AG04450 (cell line): ENCODE measurements at regions not wholly inside any gene's neighbourhood (a gene's known extent, or its start where the extent isn't known, plus 50 kb on each side); places are given as distances from the start of the nearest gene placed in this dataset.
"Not testable (repeated sequence)": the region's sequence is repeated elsewhere in the genome, so short reads cannot be mapped to it uniquely, and the experiment has no call there.

ENCODE experiments used
- CTCF ChIA-PET: fragments of 300-600, 350-600 bp; formaldehyde crosslinking; extraction: SDS; loops from one replicate; lab custom pipeline; 2022; ENCODE audit warnings: antibody characterized with exemption, inconsistent platforms; lab: Charles Lee
- POLR2A ChIA-PET: fragments of 350-600 bp; formaldehyde crosslinking; extraction: SDS; loops from one replicate; lab custom pipeline; 2021; ENCODE audit warnings: antibody characterized with exemption, inconsistent platforms; lab: Yijun Ruan, JAX
- DNase-seq: peaks from one replicate; pipeline ENCODE4 v3.0.0-alpha.2; 2011; ENCODE audit warnings: low read depth, low spot score
- H3K27ac ChIP-seq: one replicate; pipeline ENCODE4 v1.5.1; 2012; ENCODE audit warnings: low read depth, low read length, control low read depth
- H3K27me3 ChIP-seq: one replicate; pipeline ENCODE4 v1.6.0; 2012; ENCODE audit warnings: low read length; ENCODE audit not compliant: control insufficient read depth, insufficient read depth
- H3K4me3 ChIP-seq: 2 replicates; pipeline ENCODE4 v1.5.1; 2011; ENCODE audit warnings: mild to moderate bottlenecking, low read depth, low read length, control low read depth
- H3K9me3 ChIP-seq: 2 replicates; pipeline ENCODE4 v1.5.1; 2012; ENCODE audit warnings: low read length; ENCODE audit not compliant: control insufficient read depth, insufficient read depth
- TF ChIP-seq, protein P1 (sequence below): IDR thresholded peaks from 2 replicates; pipeline ENCODE4 v1.5.1; 2011; ENCODE audit warnings: low read depth, low read length, control low read depth, inconsistent platforms

GRCh38 chr6:40871424-40871823 lies 167.6 kb downstream of the UNC5CL start:
- TF ChIP-seq, protein P1, sequence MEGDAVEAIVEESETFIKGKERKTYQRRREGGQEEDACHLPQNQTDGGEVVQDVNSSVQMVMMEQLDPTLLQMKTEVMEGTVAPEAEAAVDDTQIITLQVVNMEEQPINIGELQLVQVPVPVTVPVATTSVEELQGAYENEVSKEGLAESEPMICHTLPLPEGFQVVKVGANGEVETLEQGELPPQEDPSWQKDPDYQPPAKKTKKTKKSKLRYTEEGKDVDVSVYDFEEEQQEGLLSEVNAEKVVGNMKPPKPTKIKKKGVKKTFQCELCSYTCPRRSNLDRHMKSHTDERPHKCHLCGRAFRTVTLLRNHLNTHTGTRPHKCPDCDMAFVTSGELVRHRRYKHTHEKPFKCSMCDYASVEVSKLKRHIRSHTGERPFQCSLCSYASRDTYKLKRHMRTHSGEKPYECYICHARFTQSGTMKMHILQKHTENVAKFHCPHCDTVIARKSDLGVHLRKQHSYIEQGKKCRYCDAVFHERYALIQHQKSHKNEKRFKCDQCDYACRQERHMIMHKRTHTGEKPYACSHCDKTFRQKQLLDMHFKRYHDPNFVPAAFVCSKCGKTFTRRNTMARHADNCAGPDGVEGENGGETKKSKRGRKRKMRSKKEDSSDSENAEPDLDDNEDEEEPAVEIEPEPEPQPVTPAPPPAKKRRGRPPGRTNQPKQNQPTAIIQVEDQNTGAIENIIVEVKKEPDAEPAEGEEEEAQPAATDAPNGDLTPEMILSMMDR = no peak
- ChIA-PET CTCF (no interaction called here), POLR2A (no interaction called here)
- no peak overlapping the region for H3K27ac ChIP-seq
- no peak for DNase-seq
- no peaks in the 10 kb centered on the region for H3K9me3 ChIP-seq
- no peak overlapping the region for H3K4me3 ChIP-seq
- peaks cover 11% of the 10 kb centered on the region for H3K27me3 ChIP-seq

- POLR2A ChIA-PET, H3K27me3 ChIP-seq, H3K27ac ChIP-seq, DNase-seq, CTCF ChIA-PET, H3K9me3 ChIP-seq, H3K4me3 ChIP-seq: not testable (repeated sequence)
These were observed 170.7 kb downstream of the UNC5CL start for GRCh38 chr6:40868089-40868865.

- H3K4me3 ChIP-seq, H3K27me3 ChIP-seq, H3K9me3 ChIP-seq, DNase-seq, POLR2A ChIA-PET, H3K27ac ChIP-seq, CTCF ChIA-PET: not testable (repeated sequence)
These were observed 171.5 kb downstream of the UNC5CL start for GRCh38 chr6:40867527-40867926.

DNA sequence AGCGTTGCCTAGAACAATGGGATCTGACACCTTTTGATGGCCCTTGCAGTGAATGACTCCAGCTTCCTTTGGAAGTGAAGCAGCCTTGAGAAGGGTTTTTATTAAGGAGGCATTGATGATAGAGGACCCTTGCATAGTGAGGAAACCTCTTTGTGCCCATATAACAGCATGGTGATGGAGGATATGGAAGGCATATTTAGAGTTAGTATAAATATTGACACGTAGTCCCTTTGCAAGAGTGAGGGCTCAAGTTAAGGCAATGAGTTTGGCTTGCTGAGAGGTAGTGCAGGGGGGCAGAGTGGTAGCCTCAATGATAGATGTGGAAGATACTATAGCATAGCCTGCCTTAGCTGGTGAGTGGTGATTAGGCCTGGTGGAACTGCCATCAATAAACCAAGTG lies 173.8 kb downstream of the UNC5CL start:
- H3K9me3 ChIP-seq, H3K4me3 ChIP-seq, H3K27me3 ChIP-seq, CTCF ChIA-PET, POLR2A ChIA-PET, DNase-seq, H3K27ac ChIP-seq: not testable (repeated sequence)

DNA sequence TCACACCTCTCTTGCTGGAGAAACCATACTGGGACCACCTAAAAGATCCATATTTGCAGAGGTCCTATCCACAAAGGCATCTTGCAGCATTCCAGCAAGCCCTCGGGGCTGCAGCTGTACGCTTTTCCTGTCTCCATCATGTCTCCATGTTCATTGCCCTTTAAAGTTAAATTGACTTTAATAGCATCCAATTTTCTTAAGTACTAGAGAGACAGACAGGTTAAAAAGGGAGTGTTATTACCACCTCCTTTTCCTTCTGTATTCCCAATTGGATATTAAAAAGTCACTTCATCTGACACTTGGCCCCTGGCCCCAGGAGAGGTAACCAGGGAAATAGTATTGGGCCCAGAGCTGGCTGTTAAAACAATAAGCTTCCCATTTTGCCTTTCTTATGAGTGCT lies 178.6 kb downstream of the UNC5CL start:
- POLR2A ChIA-PET = no interaction called here
- H3K27ac ChIP-seq = no peak overlapping the region
- no peaks in the 10 kb centered on the region for H3K9me3 ChIP-seq
- TF ChIP-seq, protein P1 = no peak
- CTCF ChIA-PET = no interaction called here
- H3K27me3 ChIP-seq = no peaks in the 10 kb centered on the region
- DNase-seq = no peak
- H3K4me3 ChIP-seq = no peak overlapping the region

GRCh38 chr6:40856271-40856670 lies 182.8 kb downstream of the UNC5CL start:
- POLR2A ChIA-PET = no interaction called here
- Histone ChIP-seq H3K9me3 (no peaks in the 10 kb centered on the region), H3K27me3 (no peaks in the 10 kb centered on the region), H3K27ac (no peak overlapping the region), H3K4me3 (no peak overlapping the region)
- CTCF ChIA-PET = no interaction called here
- DNase-seq = no peak
- TF ChIP-seq, protein P1 = no peak
